Mesodermal cell (in vitro differentiated cells): ENCODE measurements at regions not wholly inside any gene's neighbourhood (a gene's known extent, or its start where the extent isn't known, plus 50 kb on each side); places are given as distances from the start of the nearest gene placed in this dataset.

Experiments
- H3K27ac ChIP-seq: 2 replicates; pipeline ENCODE4 v1.7.0; 2013; ENCODE audit warnings: mild to moderate bottlenecking, low read depth, low read length, moderate library complexity; ENCODE audit not compliant: severe bottlenecking
- H3K36me3 ChIP-seq: 2 replicates; pipeline ENCODE4 v1.7.1; 2013; ENCODE audit warnings: mild to moderate bottlenecking, low read length, moderate library complexity; ENCODE audit not compliant: control insufficient read depth, insufficient read depth
- H3K4me1 ChIP-seq: one replicate; pipeline ENCODE4 v1.7.1; 2013; ENCODE audit warnings: mild to moderate bottlenecking, low read length; ENCODE audit not compliant: insufficient read depth, control insufficient read depth, poor library complexity, severe bottlenecking
- H3K4me3 ChIP-seq: 2 replicates; pipeline ENCODE4 v1.7.0; 2013; ENCODE audit warnings: low read length, control low read depth, mild to moderate bottlenecking; ENCODE audit not compliant: insufficient read depth, poor library complexity, severe bottlenecking; ENCODE audit errors: extremely low read depth
- H3K9me3 ChIP-seq: 2 replicates; pipeline ENCODE4 v1.7.1; 2013; ENCODE audit warnings: mild to moderate bottlenecking, low read length, moderate library complexity; ENCODE audit not compliant: control insufficient read depth
- whole genome bisulfite sequencing, 2 experiments: methylation state at CpG; one replicate each; pipeline ENCODE4 v1.1.5; 2013; ENCODE audit warnings: missing lambda C conversion rate in 2 of 2; ENCODE audit not compliant: insufficient coverage in 2 of 2; 5-methylcytosine and 5-hydroxymethylcytosine counted together

DNA sequence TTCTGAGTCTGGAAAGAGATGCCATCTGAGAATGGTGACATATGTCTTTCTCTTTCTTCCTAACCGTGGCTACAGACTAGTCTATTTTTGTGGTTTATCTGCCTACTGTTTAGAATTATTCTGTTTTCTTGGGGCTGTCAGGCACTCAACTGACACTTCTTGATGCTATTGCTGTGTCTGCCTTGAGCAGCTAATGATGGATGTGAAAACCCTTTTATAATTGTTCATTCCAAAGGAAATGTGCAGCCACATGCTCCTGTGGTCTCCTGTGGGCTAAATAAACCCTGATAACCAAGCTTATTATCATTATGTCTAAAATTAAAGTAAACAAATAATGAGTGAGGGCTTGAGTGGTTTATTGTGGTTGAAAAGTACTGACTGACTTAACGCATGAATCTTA, 52.7 kb upstream of the CXADR start:
- WGBS, 2 experiments = no CpG with 5 or more reads among the region's 2 CpGs
- Histone ChIP-seq H3K4me1 (peaks cover 9% of the 10 kb centered on the region), H3K9me3 (no peaks in the 10 kb centered on the region), H3K27ac (no peak overlapping the region), H3K36me3 (no peaks in the 10 kb centered on the region), H3K4me3 (no peak overlapping the region)

- whole genome bisulfite sequencing, 2 experiments = 72 to 88% methylated on average over 3 of the region's 3 CpGs
- peaks cover 9% of the 10 kb centered on the region for H3K4me1 ChIP-seq
- H3K4me3 ChIP-seq = no peak overlapping the region
- no peaks in the 10 kb centered on the region for H3K9me3 ChIP-seq
- H3K27ac ChIP-seq = no peak overlapping the region
- no peaks in the 10 kb centered on the region for H3K36me3 ChIP-seq
Measured at GRCh38 chr21:17461014-17461413, 51.8 kb upstream of the CXADR start.

- Histone ChIP-seq H3K4me1 (peaks cover 9% of the 10 kb centered on the region), H3K36me3 (no peaks in the 10 kb centered on the region), H3K4me3 (no peak overlapping the region), H3K27ac (no peak overlapping the region), H3K9me3 (no peaks in the 10 kb centered on the region)
- whole genome bisulfite sequencing, 2 experiments = no CpG with 5 or more reads among the region's 4 CpGs
Measured at GRCh38 chr21:17461582-17461981, 51.3 kb upstream of the CXADR start.

- Histone ChIP-seq H3K9me3 (no peaks in the 10 kb centered on the region), H3K36me3 (no peaks in the 10 kb centered on the region), H3K27ac (no peak overlapping the region), H3K4me3 (no peak overlapping the region), H3K4me1 (peaks cover 11% of the 10 kb centered on the region)
- WGBS, 2 experiments = 84 to 94% methylated on average over 5 to 8 of the region's 16 CpGs
Measured at GRCh38 chr21:17462276-17462981, 50.4 kb upstream of the CXADR start.
